ENCODE measurements at regions not wholly inside any gene's neighbourhood (a gene's known extent, or its start where the extent isn't known, plus 50 kb on each side); places are given as distances from the start of the nearest gene placed in this dataset.
"Not testable (repeated sequence)": the region's sequence is repeated elsewhere in the genome, so short reads cannot be mapped to it uniquely, and the experiment has no call there.

GRCh38 chr19:28301961-28302360, 911.0 kb downstream of the UQCRFS1 start:
- DNase-seq: no peak

DNA sequence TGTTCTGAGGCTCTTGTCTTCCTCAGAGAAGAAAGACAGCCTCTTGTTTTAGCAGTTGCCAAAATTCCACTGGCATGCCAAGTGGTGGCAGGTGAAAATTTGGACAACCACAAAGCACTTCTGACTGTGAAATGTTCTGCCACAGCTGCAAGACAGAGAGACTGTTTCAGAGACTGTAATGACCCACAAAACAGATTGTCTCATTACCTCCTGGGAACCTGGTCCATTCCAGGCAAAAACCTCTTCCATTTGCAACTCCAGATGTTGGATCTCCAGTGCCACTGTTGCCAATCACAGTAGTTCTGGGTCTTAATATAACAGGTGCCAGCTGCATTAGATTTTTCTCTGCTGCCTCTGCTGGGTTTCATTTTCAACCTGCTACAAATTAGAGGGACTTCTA, 911.5 kb downstream of the UQCRFS1 start:
- no peak for DNase-seq

- no peak for DNase-seq
These were observed 913.3 kb downstream of the UQCRFS1 start for GRCh38 chr19:28299649-28300048.

DNA sequence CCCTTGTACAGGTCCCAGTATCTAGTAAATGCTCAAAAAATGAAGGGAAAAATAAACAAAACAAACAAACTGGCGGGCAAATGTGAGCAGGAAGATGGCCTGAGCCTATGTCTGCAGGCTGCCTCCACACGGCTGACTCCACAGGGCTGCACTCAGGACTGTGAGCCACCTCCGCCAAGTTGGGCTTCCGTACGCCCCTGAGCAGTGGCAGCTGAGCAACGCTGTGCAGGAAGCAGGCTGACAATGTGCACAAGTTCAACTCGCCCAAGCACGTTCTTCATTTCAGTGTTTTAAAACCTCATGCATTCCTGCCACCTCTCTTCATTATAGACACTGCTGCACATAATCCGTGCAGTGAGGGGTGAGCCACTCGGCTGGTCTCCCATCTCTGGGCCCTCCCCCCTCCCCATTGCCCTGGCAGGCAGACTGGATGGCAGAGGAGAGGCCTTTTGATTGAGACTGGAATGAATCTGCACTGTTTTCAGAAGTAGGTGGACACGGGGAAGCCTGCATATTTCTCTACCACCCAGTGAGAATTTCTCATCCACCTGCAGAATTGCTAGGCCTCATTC, 915.3 kb downstream of the UQCRFS1 start:
- no peak for DNase-seq

DNA sequence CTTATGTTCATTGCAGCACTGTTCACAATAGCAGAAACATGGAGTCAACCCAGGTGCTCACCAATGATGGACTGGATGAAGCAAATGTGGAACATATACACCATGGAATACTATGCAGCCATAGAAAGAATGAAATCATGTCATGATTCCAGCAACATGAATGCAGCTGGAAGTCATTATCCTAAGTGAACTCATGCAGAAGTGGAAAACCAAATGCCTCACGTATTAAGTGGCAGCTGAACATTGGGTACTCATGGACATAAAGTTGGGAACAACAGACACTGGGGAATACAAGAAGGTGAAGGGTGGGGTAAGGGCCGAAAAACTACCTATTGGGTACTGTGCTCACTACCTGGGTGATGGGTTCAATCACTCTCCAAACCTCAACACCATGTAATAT, 915.9 kb downstream of the UQCRFS1 start:
- DNase-seq: no peak

DNA sequence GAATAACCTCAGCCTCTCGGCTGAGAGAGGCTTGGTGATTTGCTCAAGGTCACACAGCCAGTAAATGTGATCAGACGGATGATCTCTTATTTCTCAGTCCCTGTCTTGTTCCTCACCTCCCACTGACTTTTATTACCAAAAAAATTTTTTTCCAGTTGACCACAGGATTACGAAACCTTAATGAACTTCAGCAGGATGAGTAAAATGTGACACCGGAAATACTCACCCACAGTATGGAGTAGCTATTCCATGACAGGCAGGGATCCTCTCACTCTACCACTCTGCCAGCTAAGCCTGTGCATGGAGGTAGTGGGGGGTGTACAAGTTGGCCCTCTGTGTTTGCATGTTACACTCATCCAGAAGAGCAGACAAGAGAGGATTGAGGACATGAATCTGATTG, 916.4 kb downstream of the UQCRFS1 start:
- DNase-seq: no peak

DNA sequence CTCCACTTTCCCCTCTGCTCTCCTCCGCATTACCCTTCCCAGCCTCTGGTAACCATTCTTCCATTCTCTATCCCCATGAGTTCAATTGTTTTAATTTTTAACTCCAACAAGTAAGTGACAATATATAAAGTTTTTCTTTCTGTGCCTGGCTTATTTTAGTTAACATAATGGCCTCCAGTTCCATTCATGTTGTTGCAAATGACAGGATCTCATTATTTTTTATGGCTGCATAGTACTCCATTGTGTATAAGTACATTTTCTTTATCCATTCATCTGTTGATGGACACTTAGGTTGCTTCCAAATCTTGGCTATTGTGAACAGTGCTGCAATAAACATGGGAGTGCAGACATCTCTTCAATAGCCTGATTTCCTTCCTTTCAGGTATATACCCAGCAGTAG, 918.0 kb downstream of the UQCRFS1 start:
- not testable (repeated sequence) for DNase-seq

- no peak for DNase-seq
These were observed 918.6 kb downstream of the UQCRFS1 start for GRCh38 chr19:28294395-28294794.

DNA sequence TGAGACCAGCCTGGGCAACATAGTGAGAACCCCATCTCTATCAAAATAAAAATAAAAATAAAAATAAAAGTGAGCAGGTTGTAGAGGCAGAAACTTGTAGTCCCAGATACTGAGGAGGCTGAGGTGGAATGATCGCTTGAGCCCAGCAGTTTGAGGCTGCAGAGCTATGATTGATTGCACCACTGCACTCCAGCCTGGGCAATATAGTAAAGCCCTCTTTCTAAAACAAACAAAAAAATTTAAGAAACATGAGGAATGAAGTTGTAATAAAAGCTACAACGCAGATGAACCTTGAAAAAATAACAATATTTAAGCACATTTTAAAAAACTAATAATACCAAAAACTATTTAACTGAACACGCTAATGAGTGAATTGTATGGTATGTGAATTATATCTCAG, 919.3 kb downstream of the UQCRFS1 start:
- no peak for DNase-seq

DNA sequence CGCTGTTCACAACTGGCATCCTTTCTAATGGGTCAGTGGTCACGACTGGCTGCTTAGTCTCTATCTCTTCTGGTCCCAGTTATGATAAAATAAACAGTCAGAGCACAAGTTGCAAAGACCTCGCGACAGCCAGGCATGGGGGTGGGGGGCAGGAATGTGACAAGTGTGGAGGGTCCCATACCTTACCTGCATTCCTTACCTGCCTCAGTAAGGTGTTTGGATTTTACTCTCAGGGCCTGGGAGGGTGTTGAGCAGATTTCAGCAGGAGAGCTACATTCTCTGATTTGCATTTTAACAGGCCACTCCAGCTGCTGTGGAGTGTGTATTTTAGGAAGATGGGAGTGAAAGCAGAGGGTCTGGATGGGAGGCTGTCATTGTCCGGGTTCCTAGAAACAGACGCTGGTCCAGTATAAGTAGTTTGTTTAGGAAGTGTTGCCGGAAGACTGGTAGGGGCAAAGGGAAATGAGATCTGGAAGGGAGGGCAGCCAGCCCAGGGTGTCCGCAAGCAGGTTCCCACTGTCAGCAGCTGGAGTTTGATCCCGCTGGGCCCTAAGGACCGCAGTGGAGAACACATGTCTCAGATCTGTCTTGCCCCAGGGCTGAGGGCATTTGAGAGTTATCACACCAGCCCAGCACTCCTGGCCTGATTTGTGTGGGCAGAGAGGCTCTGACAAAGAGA, 920.0 kb downstream of the UQCRFS1 start:
- no peak for DNase-seq

DNA sequence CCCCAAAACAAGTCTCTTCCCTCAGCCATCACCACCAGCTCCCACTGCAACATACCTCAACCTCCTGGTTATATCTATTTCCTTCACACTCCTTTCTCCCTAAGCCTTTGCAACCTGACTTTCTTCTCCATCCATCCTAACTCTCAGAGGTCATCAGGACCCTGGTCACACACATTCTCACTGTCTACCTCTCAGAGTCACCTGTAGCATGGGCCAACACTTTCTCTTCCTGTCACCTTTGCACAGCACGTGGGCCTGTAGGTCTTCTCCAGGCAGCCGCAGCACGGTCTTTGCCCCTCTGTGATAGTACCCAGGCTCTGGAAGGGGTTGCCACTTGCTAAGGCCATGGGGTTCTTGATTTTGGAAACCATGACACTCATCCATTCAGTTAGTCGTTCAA, 921.1 kb downstream of the UQCRFS1 start:
- no peak for DNase-seq

DNA sequence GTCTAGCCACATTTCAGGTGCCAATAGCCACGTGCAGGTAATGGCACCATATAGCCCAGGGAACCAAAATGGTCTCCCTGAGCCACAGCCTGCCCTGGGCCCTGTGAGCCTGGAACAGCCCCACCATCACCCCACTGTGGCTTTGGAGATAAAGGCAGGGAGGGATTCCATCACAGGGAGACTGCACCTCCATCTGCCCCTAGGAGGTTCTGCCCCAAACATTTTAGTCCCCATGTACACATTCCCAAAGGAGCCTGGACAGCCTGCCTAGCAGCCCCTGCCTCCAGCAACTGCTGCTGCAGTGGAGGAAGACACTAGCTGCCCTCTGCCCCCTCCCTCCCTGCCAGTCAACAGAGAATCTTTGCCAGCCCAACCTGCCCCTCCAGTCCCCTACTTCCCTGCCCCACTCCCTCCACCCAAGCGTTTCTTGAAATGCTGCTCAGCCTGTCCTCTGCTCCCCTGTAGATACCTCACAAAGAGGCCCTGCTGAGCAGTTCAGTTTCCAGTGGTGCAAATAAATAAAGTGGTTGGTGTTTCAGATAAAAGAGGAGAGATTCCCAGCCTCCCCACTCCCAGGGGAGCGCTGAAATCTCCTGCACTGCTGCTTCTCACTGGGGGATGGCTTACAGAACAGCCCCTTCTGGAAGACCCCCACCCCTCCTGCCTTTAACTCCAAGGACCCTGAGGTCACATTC, 921.8 kb downstream of the UQCRFS1 start:
- DNase-seq: no peak

- no peak for DNase-seq
These were observed 923.5 kb downstream of the UQCRFS1 start for GRCh38 chr19:28289295-28290063.

GRCh38 chr19:28288572-28289264, 924.2 kb downstream of the UQCRFS1 start:
- no peak for DNase-seq

DNA sequence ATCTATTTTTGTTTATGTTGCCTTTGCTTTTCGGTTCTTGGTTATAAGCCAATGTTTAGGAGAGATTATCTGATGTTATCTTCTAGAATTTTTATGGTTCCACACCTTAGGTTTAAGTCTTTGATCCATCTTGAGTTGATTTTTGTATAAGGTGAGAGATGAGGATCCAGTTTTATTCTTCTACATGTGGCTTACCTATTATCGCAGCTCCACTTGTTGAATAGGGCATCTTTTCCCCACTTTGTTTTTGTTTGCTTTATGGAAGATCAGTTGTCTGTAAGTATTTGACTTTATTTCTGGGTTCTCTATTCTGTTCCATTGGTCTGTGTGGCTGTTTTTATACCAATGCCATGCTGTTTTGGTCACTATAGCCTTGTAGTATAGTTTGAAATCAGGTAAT, 927.0 kb downstream of the UQCRFS1 start:
- no peak for DNase-seq

- DNase-seq: no peak
These were observed 927.9 kb downstream of the UQCRFS1 start for GRCh38 chr19:28285078-28285477.

- DNase-seq: no peak
These were observed 928.6 kb downstream of the UQCRFS1 start for GRCh38 chr19:28284389-28284788.

DNA sequence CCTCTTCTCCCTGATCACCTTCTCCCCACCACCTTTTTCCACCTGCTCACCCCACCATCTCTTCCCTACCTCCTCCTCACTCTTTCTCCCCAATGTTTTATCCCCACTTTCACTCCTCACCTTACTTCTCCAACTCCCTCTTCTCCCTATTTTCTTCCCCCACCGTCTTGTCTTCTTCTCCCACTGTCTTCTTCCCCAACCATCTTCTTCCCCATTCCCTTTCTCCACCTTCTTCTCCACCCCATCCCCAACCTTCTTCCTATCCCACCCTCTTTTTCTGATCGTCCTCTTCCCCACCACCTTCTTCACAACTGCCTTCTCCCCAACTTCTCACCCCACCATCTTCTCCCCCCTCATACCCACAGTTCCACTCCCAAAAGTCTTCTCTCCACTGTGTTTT, 929.4 kb downstream of the UQCRFS1 start:
- no peak for DNase-seq

- no peak for DNase-seq
These were observed 931.3 kb downstream of the UQCRFS1 start for GRCh38 chr19:28281676-28282075.

GRCh38 chr19:28264556-28264955, 948.4 kb downstream of the UQCRFS1 start:
- DNase-seq: no peak

DNA sequence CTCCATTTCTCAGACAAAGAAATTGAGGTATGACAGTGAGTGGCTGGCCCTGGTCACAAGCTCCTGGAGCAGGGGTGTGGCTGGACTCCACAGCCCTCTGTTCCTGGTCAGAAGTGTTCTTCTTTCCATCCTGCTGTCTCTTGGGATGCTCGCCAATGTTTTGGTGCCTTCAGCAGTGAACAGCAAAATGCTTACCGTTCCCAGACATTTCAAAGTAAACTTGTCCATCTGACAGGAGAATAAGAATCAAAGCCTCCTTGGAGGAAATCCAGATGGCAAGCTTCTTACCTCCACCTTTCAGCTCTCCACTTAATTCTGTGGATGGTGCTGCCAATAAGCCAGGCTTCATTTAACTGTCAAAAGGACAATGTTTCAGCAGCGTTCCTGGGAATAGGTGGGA, 954.1 kb downstream of the UQCRFS1 start:
- DNase-seq: no peak

DNA sequence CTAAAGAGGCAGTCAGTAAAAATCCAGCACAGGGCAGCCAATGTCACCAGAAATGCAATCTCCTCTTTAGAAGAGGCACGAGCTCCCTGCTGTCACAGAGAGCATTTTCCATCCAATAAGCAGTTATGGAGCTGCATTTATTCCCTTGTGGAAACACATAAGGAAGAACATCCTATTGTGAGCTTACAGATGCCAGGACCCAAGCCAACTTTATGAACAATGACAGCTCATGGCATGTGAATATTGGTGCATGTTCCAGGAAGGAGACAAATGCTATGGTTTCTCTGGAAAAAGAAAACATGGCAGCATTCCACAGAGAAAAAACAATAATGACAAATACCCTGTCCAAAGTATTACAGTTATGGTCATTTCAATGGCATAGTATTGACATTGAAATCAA, 955.6 kb downstream of the UQCRFS1 start:
- no peak for DNase-seq

- no peak for DNase-seq
These were observed 965.7 kb downstream of the UQCRFS1 start for GRCh38 chr19:28247243-28247642.

Measured in activated CD4-positive, alpha-beta T cell treated with anti-CD3 and anti-CD28 coated beads, Interleukin-10, Interleukin-2, amounts not matched to agents 100 ng/mL and 50 ng/mL, durations not matched to agents 16 hours and 8 hours (primary cell).